HG02981 (cell line): ENCODE measurements at regions not wholly inside any gene's neighbourhood (a gene's known extent, or its start where the extent isn't known, plus 50 kb on each side); places are given as distances from the start of the nearest gene placed in this dataset.
"Not testable (repeated sequence)": the region's sequence is repeated elsewhere in the genome, so short reads cannot be mapped to it uniquely, and the experiment has no call there.

ENCODE experiments used
- ATAC-seq: cut with Tn5 transposase; IDR thresholded peaks from one replicate; pipeline ENCODE4 v1.9.1; 2021; ENCODE audit warnings: mild to moderate bottlenecking, moderate library complexity; ENCODE audit not compliant: unreplicated experiment

DNA sequence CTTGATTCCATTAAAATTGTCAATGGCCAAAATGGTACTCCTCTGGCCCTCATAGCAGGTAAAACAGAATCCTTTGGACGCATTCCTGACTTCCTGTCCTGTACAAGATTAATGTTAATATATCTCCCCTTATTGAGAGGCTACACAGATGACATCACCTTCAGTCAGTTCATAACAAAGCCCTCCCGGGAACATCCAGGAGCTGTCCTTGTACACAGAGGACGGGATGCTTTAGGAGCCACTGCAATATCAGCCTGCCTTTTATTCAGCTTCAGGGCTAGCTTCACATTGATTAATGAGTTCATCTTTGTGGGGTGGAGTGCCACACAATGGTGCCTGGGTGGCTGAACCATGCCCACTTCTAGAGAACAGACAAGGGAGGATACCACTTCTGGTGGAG, 235.1 kb downstream of the NRIP1 start:
- ATAC-seq = no peak

DNA sequence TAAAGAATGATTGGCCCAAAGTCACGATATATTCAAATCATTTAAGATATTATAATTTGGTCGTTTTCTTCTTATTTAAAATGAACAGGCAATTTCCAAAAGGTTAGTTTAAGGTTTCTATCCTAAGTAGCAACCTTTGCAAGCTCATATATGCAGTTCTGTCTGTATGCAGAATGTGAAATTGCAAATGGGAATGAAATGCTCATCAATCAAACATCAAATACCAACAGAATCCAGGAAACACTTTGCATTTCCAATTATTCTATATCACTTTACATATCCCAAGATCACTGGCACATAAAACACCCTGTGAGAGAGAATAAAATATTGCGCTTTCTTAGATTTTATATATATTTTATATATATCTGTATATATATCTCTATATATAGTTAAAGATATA, 237.3 kb downstream of the NRIP1 start:
- ATAC-seq = no peak

DNA sequence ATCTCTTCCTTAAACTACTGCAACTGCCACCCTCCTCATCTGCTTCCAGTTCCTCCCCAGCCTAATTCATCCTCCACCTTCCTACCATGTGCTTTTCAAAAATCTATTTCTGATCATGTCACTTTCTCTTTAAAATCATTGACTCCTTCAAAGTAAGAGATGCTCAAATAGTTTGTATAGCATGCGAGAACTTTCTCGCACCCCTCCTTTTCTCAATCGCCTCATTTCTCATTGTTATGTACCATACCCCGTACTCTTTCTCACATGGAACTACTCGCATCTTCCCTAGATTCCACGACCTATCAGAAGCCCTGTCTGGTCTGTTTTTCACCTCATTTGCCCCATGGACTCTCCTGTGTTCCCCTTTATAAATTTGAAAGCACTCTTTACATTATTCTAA, 238.2 kb downstream of the NRIP1 start:
- ATAC-seq = no peak

DNA sequence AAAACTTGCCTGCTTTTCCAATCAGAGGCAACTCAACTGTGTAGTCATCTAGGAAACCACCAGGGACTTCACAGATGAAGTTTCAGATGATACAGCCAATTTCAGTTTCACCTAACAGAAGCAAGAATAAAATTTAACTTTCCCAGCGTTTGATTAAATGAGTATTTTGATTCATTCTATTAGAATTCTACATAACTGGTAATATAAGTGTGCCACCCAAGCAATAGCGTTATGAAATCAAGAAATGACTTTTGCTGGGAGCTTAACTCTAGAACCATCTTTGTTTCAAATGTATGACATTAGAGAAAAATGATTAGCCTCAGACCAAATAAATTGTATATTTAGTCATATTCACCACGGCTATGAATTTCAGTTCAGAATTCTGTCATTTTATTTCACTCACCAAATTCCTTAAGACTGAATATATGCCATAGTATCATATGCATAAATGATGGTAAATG, 239.3 kb downstream of the NRIP1 start:
- ATAC-seq = no peak

DNA sequence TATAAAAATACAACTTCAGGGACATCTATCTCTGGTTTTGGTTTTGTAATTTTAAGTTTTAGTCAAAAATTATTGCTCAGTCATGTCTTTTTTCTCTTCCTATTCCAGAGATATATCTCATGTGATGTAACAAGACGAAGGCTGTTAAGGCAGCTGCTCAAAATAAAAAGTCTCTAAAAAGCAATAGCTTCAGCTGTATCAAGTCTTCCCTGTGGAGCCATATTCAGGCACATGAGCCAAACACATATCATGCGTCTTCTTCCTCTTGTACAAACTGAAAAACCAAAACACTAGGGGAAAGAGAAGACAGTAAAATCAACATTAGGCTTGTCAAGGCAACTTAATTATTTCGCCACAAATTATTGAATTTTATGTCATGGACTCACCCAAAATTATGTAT, 240.7 kb downstream of the NRIP1 start:
- no peak for ATAC-seq

DNA sequence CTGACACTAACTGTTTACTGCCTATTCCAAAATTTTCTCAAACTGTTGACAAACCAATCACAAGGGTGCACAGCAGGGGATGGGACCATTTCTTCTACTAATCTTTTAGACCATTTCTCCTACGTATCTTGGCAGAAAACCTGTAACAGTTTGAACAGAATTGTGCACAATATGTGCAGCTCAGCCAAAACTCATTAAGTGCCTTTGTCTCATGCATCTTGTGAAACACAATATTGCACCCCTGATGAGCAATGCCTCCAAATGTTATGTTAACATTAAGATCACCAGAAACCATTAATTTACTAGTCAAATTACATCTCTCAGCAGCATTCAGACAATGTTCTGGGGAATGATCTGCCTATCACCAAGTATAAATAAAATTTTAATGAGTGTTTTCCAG, 247.5 kb downstream of the NRIP1 start:
- no peak for ATAC-seq

DNA sequence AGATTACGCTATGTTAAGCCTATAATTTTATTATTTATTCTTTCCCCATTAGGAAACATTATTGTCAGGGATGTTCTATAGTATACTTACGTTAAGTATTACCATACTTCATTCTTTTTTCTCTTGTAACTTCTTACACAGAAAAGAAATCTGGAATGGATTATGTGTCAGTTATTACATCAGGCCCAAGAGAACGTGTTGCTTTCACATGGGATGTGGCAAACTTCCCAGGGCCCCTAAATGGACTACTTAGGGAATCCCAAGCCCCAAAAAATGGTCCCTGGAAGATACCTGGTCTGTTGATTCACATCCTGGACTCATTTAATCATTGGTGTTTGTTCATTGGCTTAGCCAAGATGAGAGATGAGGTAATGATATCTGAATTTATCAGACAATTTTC, 249.8 kb downstream of the NRIP1 start:
- no peak for ATAC-seq

DNA sequence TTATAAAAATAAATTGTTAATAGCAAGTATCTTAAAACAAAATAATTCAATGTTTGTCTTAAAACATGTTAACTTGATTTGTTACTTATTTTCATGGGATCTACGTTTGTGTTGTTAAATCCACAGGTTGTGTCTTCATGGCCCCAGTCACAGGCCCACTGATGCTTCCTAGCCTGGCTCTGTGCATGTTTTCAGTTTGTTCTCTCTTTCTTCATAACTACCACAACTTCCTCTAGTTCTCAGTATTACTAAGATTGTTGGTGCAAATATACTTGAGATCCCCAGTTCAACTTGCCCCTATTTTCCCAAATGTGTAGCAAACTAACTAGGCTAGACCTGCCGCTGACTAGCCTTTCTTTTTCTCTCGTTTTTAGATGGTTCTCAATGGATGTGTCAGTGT, 250.5 kb downstream of the NRIP1 start:
- no peak for ATAC-seq

DNA sequence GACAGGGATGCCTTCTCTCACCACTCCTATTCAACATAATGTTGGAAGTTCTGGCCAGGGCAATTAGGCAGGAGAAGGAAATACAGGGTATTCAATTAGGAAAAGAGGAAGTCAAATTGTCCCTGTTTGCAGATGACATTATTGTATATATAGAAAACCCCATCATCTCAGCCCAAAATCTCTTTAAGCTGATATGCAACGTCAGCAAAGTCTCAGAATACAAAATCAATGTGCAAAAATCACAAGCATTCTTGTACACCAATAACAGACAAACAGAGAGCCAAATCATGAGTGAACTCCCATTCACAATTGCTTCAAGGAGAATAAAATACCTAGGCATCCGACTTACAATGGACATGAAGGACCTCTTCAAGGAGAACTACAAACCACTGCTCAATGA, 258.1 kb upstream of the SAMSN1 start:
- ATAC-seq = not testable (repeated sequence)

DNA sequence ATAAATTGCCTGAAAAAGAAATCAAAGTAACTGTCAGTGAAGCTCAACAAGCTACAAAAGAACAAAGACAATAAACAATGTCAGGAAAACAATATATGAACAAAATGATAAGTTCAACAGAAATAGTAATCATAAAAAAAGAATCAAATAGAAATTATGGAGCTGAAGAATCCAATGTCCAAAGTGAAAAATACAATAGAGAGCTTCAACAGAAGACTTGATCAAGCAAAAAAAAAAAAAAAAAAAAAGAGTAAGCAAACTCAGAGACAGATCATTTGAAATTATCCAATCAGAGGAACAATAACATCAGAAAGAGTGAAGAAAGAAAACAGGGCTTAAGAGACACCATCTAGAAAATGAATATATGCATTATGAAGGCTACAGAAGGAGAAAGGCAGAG, 251.4 kb upstream of the SAMSN1 start:
- no peak for ATAC-seq

DNA sequence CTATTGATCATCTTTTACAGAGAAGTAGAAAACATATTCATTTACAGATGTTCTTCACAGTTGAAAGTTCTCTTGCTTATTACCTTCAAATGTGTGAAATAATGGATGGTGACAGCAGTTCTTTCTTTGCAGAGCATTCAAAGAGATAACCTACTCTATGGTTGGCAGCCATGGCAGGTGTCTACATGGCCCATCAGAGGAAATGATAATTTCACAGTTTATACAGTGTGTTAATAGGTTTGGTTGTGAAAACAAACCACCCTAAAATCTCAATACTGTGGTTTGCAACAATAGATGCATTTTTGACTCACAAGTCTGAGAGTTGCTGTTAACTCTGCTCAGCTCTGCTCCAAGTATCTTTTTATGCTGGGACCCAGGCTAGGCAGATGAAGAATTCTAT, 241.2 kb upstream of the SAMSN1 start:
- ATAC-seq = no peak

DNA sequence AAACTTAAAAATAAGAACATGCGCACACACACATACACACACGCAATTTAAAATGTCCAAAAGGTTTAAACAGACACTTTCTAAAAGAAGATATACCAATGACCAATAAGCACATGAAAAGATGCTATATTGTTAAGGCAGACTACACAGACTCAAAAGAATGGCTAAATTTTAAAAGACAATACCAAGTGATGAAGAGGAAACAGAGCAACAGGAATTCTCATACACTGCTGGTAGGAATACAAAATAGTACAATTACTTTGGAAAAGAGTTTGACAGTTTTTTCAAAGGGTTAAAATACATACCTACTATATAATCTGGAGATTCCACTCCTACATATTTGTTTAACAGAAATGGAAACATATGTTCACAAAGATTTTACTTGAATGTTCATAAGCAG, 239.6 kb upstream of the SAMSN1 start:
- no peak for ATAC-seq

DNA sequence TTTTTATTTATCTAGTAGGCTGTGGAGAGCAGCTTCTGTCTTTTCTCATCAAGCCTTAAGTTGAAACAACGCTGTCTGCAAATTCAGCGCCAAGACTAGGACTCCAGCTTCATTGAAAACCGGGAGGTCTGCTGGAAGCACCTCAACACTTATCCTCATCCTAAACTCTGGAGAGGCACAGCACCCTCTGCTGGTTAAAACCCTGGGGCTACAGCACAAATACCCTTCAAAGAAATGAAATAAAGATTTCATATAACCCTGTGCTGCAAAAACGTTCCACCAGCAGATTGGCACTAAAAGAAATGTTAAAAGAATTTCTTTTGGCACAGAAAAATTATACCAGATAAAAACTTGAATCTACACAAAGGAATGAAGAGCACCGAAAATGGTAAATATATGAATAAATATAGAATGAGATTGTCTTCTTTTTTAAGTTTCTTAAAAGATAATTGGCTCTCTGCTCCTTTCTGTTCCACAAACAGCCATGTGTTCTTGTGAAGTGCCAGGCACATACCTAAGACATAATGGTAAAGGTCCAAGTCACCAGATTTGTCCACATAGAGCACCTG, 227.7 kb upstream of the SAMSN1 start:
- ATAC-seq = no peak

DNA sequence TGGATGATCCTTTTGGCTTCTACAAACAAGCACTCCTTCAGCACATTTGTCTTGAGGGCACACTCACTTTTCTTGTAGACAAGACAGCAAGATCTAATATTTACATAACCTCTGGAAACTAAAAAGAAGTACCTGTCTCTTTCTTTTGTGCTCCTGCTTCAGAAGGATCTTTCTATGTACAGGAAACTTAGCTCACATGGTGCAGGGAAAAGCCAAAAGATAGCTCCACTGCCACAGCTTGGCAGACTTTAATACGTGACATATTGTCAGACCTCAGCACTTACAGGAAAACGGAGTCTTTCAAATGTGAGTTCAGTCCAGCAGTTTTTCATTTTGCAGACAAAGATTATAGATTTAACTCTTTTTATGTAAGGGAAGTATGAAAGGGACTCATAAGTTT, 225.5 kb upstream of the SAMSN1 start:
- no peak for ATAC-seq

DNA sequence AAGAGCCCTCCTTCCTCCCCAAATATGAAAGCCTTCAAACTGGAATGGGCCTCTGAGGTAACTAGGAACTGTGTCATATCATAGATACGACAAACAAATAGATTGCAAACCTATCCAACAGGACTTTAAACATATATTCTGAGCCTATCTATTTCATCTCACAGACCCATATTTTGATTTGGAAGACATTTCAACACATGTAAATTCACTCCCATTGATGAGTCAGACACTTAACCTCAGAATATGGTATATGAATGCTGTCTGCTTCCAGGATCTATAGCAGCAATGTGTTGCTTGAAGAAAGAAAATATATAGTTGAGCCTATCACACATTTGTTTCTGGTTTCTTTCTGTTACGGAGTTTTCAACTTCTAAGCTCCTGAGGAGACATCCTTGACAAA, 221.9 kb upstream of the SAMSN1 start:
- no peak for ATAC-seq

DNA sequence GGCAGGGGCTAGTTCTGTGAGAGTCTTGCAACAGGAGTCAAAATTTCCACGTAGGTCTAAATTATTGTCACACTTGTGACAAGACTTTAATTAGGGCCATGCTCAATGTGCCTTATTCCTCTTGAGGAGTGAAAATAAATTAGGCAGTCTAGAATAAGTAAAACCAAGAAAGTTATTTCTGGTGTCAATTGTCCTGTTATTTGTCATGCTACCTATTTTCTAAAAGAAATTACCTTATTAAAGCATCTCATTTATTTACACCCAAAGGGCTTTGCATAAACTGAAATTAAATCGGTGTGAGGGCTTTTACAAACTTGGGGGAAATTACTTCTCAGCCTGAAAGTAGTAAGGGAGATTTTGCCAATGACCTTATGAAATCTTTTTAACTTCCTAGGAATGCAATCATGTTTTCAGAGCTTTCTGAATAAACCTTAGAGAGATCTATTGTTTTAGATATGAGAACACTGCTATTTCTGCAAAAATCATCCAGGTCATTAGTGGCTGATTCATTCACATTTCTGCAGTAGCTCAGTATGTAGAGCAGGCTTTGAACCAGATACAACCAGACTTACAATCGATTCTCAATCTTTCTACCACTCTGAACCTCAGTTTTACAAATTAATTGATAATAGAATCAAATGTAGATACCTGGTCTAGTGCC, 221.2 kb upstream of the SAMSN1 start:
- ATAC-seq = no peak

DNA sequence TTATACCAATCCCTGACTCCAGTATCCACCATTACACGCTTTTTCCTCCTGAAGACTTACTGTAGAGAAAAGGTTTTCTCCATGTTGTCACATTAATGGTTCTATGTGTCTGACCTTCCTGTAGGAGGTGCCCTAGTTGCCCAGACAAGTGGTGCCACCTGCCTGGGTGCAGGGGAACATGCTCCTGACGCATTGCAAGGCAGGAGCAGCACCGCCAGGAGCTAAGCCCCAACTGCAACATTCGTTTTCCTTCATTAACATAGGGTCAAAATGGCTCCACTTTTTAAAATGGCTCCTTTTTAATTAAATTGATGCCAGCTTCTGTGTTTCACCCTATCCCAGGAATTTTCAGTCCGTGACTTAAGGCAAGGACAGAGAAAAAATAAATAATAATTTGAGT, 220.1 kb upstream of the SAMSN1 start:
- no peak for ATAC-seq

DNA sequence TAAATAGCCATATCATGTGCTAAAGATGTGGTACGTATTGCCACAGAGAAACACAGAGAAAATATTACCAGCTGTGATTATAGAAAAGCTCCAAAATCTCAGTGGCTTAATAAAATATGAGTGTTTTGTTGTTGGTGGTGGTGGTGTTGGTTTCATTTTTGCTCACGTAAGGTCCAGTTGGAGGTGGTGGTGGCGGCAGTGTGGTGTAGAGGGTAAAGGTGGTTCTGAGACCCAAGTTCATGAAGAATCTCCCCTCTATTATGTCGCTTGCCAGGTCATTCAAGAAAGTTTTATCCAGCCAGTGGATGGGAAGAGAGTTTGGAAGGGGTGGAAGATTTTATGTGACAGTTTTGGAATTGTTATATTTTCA, 217.6 kb upstream of the SAMSN1 start:
- peak; percentile 30 for ATAC-seq

DNA sequence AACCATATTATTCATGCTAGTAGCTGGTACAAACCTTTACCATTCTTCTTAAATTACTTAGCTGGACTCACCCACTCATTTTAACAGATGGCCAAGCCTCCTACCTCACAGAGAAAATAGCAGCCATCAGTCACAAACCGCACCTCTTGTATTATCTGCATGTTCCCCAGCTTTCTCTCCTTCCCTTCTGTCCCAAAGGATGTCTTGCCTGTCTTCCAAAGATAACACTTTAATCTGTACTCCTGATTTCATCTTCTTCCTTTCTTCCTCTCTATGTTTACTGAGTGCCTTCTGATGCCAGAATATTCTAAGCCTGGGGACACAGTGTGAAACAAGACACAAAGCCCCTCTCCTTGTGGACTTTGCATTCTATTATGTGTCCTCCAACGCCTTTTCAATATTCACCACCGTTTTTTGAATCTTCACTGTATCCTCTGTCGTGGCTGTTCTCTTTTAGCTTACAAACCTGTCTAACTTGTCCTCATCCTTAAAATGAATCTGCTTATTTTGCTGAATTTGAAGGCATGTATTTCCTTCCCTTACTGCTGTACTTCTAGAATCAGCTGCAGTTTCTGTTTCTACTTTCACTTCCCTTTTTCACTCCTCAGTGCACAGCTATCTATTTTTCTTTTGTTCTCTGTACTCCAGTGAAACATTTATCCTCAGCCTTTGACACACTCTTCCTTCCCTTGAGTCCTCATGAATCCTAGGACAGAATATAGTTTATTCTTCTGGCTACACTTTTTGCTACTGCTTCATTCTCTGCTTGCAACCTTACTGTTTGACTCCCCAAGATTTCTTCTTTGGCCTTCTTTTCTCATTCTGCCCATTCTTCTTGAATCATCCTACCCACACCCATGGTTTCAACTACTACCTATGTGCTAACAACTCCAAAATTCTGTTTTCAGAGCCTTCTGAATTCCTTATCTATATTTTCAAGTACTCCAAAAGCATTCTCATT, 216.9 kb upstream of the SAMSN1 start:
- peak; percentile 94 for ATAC-seq

DNA sequence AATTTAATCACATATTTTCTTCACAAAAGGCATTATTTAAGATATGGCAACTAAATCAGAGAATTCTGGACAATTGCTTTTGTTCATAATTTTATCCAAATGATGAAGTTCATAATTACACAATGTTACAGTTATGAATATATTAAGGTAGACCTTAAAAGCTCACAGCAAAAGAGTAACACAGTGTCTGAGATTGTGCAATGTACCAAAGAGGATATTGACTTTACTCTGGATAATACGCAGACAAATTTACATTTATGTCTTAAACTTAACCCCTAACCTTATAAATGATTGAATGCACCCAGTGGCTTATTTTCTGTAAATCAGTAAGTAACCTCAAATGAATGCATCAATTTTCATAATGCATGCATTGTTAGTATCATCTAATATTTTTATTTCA, 216.2 kb upstream of the SAMSN1 start:
- ATAC-seq = peak; percentile 13

DNA sequence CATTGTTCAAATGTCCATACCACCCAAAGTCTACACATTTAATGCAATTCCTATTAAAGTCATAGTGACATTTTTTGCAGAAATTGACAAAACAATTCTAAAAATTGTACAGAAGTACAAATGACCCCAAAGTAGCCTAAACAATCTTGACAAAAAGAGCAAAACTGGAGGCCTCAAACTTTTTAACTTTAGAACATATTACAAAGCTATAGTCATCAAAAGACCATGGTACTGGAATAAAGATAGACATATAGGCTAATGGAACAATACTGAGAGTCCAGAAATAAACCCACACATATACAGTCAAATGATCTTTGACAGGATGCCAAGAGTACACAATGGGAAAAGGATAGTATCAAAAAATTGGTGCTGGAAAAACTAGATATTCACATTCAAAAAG, 213.2 kb upstream of the SAMSN1 start:
- ATAC-seq = no peak

DNA sequence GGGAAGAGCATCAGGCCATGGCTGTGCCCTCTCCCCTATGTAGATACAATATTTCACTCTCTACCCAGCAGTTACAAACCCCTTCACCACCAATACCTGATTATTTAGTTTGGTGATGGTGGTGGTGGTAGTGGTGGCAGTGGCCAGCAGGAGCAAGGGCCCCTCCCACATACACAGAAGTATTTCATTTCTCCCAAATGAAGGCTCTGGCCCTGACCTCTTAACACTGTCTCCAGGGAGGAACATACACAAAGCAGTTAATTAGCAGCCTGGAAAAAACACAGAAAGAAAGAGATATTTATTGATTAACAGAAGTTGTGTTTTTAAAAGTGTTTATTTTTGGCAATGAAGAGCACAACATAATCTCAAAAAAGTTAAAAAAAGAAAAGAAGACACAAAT, 212.7 kb upstream of the SAMSN1 start:
- no peak for ATAC-seq
